SU-DHL-6 (cell line): ENCODE measurements at regions not wholly inside any gene's neighbourhood (a gene's known extent, or its start where the extent isn't known, plus 50 kb on each side); places are given as distances from the start of the nearest gene placed in this dataset.

ENCODE experiments used
- H2AFZ ChIP-seq: fragments of 200-600 bp; sonication (generic); 2 replicates; pipeline ENCODE4 v1.6.1; 2014; ENCODE audit warnings: low read depth, mild to moderate bottlenecking, moderate library complexity, mixed read lengths, antibody characterized with exemption, low read length; ENCODE audit not compliant: severe bottlenecking
- H3F3A ChIP-seq: fragments of 200-600 bp; shearing (Covaris generic); 2 replicates; pipeline ENCODE4 v1.6.0; 2016; ENCODE audit warnings: antibody characterized with exemption, mild to moderate bottlenecking; ENCODE audit not compliant: insufficient read depth
- H3K27ac ChIP-seq: fragments of 200-600 bp; sonication (generic); 2 replicates; pipeline ENCODE4 v1.5.1; 2016; ENCODE audit warnings: low read depth, mild to moderate bottlenecking, low read length, moderate library complexity, mixed read lengths
- H3K27me3 ChIP-seq: fragments of 200-600 bp; sonication (generic), shearing (Covaris generic); 2 replicates; pipeline ENCODE4 v1.6.0; 2014; ENCODE audit warnings: mild to moderate bottlenecking, low read length
- H3K36me3 ChIP-seq: fragments of 200-600 bp; sonication (generic); 2 replicates; pipeline ENCODE4 v1.6.1; 2014; ENCODE audit warnings: mild to moderate bottlenecking, low read length, mixed read lengths
- H3K4me2 ChIP-seq: fragments of 300-600, 200-600 bp; shearing (Covaris generic), sonication (generic); 2 replicates; pipeline ENCODE4 v1.6.0; 2014; ENCODE audit warnings: low read length, low read depth, mild to moderate bottlenecking; ENCODE audit not compliant: poor library complexity, severe bottlenecking
- H3K4me3 ChIP-seq: fragments of 200-600 bp; sonication (generic); 2 replicates; pipeline ENCODE4 v1.5.1; 2014; ENCODE audit warnings: antibody characterized with exemption, low read length, mild to moderate bottlenecking, mixed read lengths; ENCODE audit not compliant: insufficient read depth, poor library complexity, severe bottlenecking
- H3K79me2 ChIP-seq: fragments of 200-600 bp; sonication (generic); 2 replicates; pipeline ENCODE4 v1.6.1; 2014; ENCODE audit warnings: mild to moderate bottlenecking, low read length, moderate library complexity; ENCODE audit not compliant: insufficient read depth
- H3K9ac ChIP-seq: fragments of 200-600 bp; sonication (generic); 2 replicates; pipeline ENCODE4 v1.7.0; 2014; ENCODE audit warnings: mild to moderate bottlenecking, low read length
- H3K9me2 ChIP-seq: fragments of 200-600 bp; sonication (generic); replicated peaks from 2 replicates; pipeline ENCODE4 v1.6.1; 2014; ENCODE audit warnings: low read length; ENCODE audit not compliant: insufficient read depth
- H3K9me3 ChIP-seq: fragments of 200-600 bp; sonication (generic); 2 replicates; pipeline ENCODE4 v1.6.1; 2014; ENCODE audit warnings: low read length, mixed read lengths; ENCODE audit not compliant: insufficient read depth
- H4K20me1 ChIP-seq: fragments of 200-600 bp; sonication (generic); 2 replicates; pipeline ENCODE4 v1.6.1; 2014; ENCODE audit warnings: low read depth, mild to moderate bottlenecking, antibody characterized with exemption, low read length, moderate library complexity, mixed read lengths
- CTCF ChIP-seq: fragments of 200-600 bp; sonication (generic); IDR thresholded peaks from one replicate; pipeline ENCODE4 v1.5.1; 2017; ENCODE audit warnings: antibody characterized with exemption, mild to moderate bottlenecking, low read length, moderate library complexity; ENCODE audit not compliant: insufficient read depth, poor library complexity, severe bottlenecking
- EZH2phosphoT487 ChIP-seq: fragments of 200-600 bp; sonication (generic), shearing (Covaris generic); conservative IDR thresholded peaks from 2 replicates; pipeline ENCODE4 v1.6.1; 2018; ENCODE audit warnings: mild to moderate bottlenecking, antibody characterized with exemption, low read length, moderate library complexity, mixed read lengths

GRCh38 chr11:44469412-44469811, 96.1 kb upstream of the CD82 start:
- Histone ChIP-seq H3K79me2 (no peaks in the 10 kb centered on the region), H4K20me1 (no peaks in the 10 kb centered on the region), H3K36me3 (no peaks in the 10 kb centered on the region), H3F3A (no peaks in the 10 kb centered on the region), H3K27ac (no peak overlapping the region), H2AFZ (no peak overlapping the region), H3K9me3 (no peaks in the 10 kb centered on the region), H3K4me3 (no peak overlapping the region), H3K9me2 (no peaks in the 10 kb centered on the region), H3K4me2 (no peak overlapping the region), H3K27me3 (no peaks in the 10 kb centered on the region), H3K9ac (no peak overlapping the region)
- TF ChIP-seq EZH2phosphoT487, result no peak
- no peak for TF ChIP-seq CTCF

GRCh38 chr11:44470854-44471253, 94.6 kb upstream of the CD82 start:
- no peak overlapping the region for H2AFZ ChIP-seq
- H3K9me3 ChIP-seq, result no peaks in the 10 kb centered on the region
- H3K36me3 ChIP-seq, result no peaks in the 10 kb centered on the region
- no peaks in the 10 kb centered on the region for H3K9me2 ChIP-seq
- no peak overlapping the region for H3K4me3 ChIP-seq
- H4K20me1 ChIP-seq, result no peaks in the 10 kb centered on the region
- H3K4me2 ChIP-seq, result no peak overlapping the region
- no peaks in the 10 kb centered on the region for H3K27me3 ChIP-seq
- H3K79me2 ChIP-seq, result no peaks in the 10 kb centered on the region
- no peak overlapping the region for H3K9ac ChIP-seq
- no peaks in the 10 kb centered on the region for H3F3A ChIP-seq
- TF ChIP-seq EZH2phosphoT487 (no peak), CTCF (no peak)
- H3K27ac ChIP-seq, result no peak overlapping the region

GRCh38 chr11:44471603-44472002, 93.9 kb upstream of the CD82 start:
- TF ChIP-seq CTCF (no peak), EZH2phosphoT487 (no peak)
- no peaks in the 10 kb centered on the region for H3K27me3 ChIP-seq
- no peaks in the 10 kb centered on the region for H3K36me3 ChIP-seq
- H3K9me2 ChIP-seq, result no peaks in the 10 kb centered on the region
- no peaks in the 10 kb centered on the region for H4K20me1 ChIP-seq
- no peak overlapping the region for H3K4me2 ChIP-seq
- no peaks in the 10 kb centered on the region for H3K79me2 ChIP-seq
- H3F3A ChIP-seq, result no peaks in the 10 kb centered on the region
- H3K27ac ChIP-seq, result no peak overlapping the region
- H3K9ac ChIP-seq, result no peak overlapping the region
- no peak overlapping the region for H3K4me3 ChIP-seq
- no peak overlapping the region for H2AFZ ChIP-seq
- no peaks in the 10 kb centered on the region for H3K9me3 ChIP-seq

GRCh38 chr11:44472916-44473315, 92.5 kb upstream of the CD82 start:
- H3F3A ChIP-seq, result no peaks in the 10 kb centered on the region
- H2AFZ ChIP-seq, result no peak overlapping the region
- no peak overlapping the region for H3K4me2 ChIP-seq
- H3K4me3 ChIP-seq, result no peak overlapping the region
- H3K79me2 ChIP-seq, result no peaks in the 10 kb centered on the region
- H3K36me3 ChIP-seq, result no peaks in the 10 kb centered on the region
- H3K9me3 ChIP-seq, result no peaks in the 10 kb centered on the region
- TF ChIP-seq EZH2phosphoT487 (no peak), CTCF (no peak)
- H4K20me1 ChIP-seq, result no peaks in the 10 kb centered on the region
- no peak overlapping the region for H3K9ac ChIP-seq
- no peak overlapping the region for H3K27ac ChIP-seq
- no peaks in the 10 kb centered on the region for H3K27me3 ChIP-seq
- no peaks in the 10 kb centered on the region for H3K9me2 ChIP-seq
